ENCODE measurements at regions not wholly inside any gene's neighbourhood (a gene's known extent, or its start where the extent isn't known, plus 50 kb on each side); places are given as distances from the start of the nearest gene placed in this dataset.

DNA sequence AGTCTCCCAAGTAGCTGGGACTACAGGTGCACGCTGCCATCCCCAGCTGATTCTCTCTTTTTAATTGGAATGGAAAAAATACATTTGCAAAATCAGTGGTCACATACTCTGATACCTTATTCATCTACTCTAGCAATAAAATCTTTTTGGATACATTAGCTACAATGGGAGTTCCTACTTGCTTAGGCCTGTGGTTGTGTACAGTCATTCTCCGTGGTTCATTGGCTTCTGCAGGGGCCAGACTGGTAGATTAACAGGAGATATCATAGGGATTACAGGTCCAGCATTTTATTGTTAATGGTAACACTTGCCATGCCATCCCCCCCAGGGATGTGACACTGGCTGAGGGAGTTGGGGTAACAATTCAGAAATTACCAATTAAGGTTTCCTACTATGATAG lies 140.0 kb downstream of the ADAMTS15 start:
- TF ChIP-seq GATA3 (IDR thresholded peaks at IDR 0.05; ENCODE audit: low read depth, low read length) (no peak), GATA2 (IDR thresholded peaks at IDR 0.05; ENCODE audit: low read depth, low read length) (no peak)

DNA sequence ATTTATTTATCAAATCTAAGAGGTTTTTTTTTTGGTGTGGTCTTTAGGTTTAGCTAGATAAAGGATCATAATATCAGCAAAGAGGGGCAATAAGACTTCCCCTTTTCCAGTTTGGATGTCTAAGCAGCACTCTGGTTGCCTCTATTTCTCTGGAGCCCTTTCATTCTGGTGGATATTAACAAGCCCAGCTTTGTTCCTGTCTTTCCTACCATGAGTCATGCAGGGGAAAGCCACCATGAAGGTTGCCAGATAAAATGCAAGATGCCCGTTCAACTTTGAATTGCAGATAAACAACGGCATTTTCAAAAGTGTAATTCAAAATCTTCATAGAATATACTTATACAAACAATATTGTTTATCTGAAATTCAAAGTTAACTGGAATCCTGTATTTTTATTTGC lies 143.6 kb downstream of the ADAMTS15 start:
- TF ChIP-seq GATA2 (IDR thresholded peaks at IDR 0.05; ENCODE audit: low read depth, low read length) (no peak), GATA3 (IDR thresholded peaks at IDR 0.05; ENCODE audit: low read depth, low read length) (no peak)

GRCh38 chr11:130593064-130593463 lies 144.6 kb downstream of the ADAMTS15 start:
- TF ChIP-seq GATA2 (IDR thresholded peaks at IDR 0.05; ENCODE audit: low read depth, low read length): no peak
- no peak for TF ChIP-seq GATA3 (IDR thresholded peaks at IDR 0.05; ENCODE audit: low read depth, low read length)

- TF ChIP-seq GATA3 (IDR thresholded peaks at IDR 0.05; ENCODE audit: low read depth, low read length): no peak
- no peak for TF ChIP-seq GATA2 (IDR thresholded peaks at IDR 0.05; ENCODE audit: low read depth, low read length)
These were observed 150.0 kb downstream of the ADAMTS15 start for GRCh38 chr11:130598433-130598832.

- no peak for TF ChIP-seq GATA2 (IDR thresholded peaks at IDR 0.05; ENCODE audit: low read depth, low read length)
- TF ChIP-seq GATA3 (IDR thresholded peaks at IDR 0.05; ENCODE audit: low read depth, low read length): no peak
These were observed 150.7 kb downstream of the ADAMTS15 start for GRCh38 chr11:130599073-130599654.

- no peak for TF ChIP-seq GATA2 (IDR thresholded peaks at IDR 0.05; ENCODE audit: low read depth, low read length)
These were observed 151.7 kb downstream of the ADAMTS15 start for GRCh38 chr11:130600139-130600538.

GRCh38 chr11:130600616-130601015 lies 152.2 kb downstream of the ADAMTS15 start:
- TF ChIP-seq GATA2 (IDR thresholded peaks at IDR 0.05; ENCODE audit: low read depth, low read length) (no peak), GATA3 (IDR thresholded peaks at IDR 0.05; ENCODE audit: low read depth, low read length) (no peak)

GRCh38 chr11:130601141-130601540 lies 152.7 kb downstream of the ADAMTS15 start:
- no peak for TF ChIP-seq GATA2 (IDR thresholded peaks at IDR 0.05; ENCODE audit: low read depth, low read length)

DNA sequence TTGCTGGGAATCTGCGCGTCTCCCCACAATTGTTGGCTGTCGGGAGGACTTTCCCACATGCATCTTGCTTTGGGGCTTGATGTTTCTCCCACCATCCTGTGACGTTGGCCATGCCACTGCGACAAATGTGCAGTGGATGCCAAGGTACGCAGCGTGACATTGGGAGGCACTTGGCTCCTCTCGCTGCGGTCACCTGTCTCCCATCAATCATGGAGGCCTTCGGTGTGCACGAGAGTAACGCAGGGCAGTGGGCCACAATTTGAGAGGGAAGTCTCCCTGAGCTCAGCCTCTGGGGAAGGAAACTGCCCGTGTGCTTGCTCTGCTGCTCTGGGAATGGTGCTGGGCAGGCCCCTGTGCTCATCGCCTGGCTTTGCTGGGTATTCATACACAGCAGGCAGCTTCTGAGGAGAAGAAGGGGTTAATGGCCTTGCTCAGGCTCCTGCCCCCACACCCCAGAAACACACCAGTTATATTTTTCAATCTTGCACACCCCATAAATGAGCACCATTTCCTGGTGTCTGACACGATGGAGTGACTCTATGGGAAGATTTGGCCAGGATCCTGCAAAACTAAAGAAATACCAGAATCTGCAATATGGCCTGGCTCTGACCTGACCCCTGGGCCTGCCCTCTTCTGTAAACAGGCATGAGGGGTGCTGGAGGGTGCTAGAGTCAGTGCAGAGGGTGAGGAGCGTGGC lies 153.5 kb downstream of the ADAMTS15 start:
- TF ChIP-seq GATA3 (IDR thresholded peaks at IDR 0.05; ENCODE audit: low read depth, low read length): no peak

DNA sequence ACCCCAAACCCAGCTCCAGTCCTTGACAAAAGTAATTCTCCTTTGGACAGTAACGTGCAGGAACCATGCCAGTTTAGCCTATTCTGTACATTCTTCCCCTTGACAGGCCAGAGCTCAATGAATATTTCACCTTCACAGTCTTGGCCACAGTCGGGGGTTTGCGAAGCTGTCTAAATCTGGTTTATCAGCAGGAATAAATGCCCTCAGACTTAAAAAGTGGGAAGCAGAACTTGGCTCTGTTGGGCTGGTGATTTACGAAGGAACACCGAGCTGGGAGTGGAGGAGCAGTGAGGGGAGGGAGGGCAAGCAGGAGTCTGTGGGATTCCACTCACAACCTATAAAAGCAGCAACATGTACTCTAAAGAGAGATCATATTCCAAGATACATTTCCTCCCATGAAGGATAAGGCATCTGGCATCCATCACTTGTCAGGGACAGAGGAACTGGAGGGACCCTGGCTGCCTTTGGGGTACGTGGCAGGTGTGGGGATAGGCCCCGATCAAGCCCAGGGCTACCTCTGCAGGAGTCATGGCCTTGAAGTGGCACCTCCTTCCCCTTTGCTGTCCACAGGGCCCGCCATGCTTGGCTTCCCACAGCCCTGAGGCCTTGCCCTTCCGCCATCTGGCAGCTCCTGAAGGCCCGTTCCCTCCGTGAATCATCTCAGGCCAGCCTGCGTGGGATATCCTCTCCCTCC lies 154.3 kb downstream of the ADAMTS15 start:
- TF ChIP-seq GATA2 (IDR thresholded peaks at IDR 0.05; ENCODE audit: low read depth, low read length) (no peak), GATA3 (IDR thresholded peaks at IDR 0.05; ENCODE audit: low read depth, low read length) (no peak)

GRCh38 chr11:130603335-130603906 lies 155.0 kb downstream of the ADAMTS15 start:
- no peak for TF ChIP-seq GATA3 (IDR thresholded peaks at IDR 0.05; ENCODE audit: low read depth, low read length)
- TF ChIP-seq GATA2 (IDR thresholded peaks at IDR 0.05; ENCODE audit: low read depth, low read length): no peak; the same call in 1 of the 2 replicates

- TF ChIP-seq GATA2 (IDR thresholded peaks at IDR 0.05; ENCODE audit: low read depth, low read length) (no peak), GATA3 (IDR thresholded peaks at IDR 0.05; ENCODE audit: low read depth, low read length) (no peak)
These were observed 156.2 kb downstream of the ADAMTS15 start for GRCh38 chr11:130604606-130605005.

DNA sequence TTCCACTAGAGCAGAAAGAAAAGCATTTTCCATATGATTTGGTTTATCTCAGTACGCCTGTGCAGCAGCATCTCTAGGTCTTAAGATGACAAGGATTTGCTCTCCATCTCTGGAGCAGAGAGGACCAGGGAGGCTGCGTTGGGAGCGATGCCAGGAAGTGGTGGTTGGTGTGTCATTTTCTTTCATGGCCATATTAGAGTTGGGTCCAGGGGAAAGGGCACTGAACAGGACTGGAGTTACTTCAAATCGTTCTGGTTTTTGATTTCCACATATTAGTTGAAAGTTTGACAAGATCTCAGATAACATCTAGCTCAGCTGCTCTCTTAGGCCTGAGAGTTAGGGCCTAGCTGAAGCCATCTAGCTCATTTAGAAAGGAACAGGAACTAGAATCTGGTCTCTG lies 157.7 kb downstream of the ADAMTS15 start:
- TF ChIP-seq GATA2 (IDR thresholded peaks at IDR 0.05; ENCODE audit: low read depth, low read length): no peak
- TF ChIP-seq GATA3 (IDR thresholded peaks at IDR 0.05; ENCODE audit: low read depth, low read length): no peak

DNA sequence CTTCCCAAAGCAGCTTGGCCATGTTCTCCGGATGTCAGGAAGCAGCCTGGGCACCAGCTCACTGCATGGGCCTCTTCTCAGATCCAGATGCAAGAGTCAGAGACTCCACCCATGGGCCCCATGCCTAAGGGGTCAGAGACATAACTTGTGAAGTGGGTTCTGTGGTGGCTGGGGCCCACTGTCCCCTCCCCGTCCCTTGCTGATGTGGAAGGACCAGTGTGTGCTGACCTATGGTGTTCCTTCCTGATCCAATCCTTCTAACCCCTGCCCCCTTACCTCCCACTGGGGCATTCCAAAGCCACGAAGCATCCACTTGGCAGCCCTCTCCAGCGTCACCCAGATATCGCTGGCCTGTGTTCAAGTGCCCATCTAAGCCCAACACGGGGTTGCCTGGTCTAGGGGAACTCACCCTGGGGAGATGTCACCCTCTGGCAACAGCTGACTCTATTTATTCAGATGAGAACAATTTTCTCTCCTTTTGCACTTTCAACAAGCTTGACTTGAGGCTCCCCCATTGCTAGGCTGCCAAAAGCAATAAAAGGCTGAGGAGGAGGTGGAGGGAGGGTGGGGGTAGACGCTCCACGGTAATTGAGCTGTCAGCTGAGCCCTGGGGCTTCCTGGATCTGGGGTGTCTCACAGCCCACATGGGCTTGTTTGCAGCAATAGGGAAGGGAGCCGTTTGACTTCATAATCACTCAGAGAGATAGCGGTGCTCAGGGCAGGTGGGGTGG lies 158.5 kb downstream of the ADAMTS15 start:
- no peak for TF ChIP-seq GATA2 (IDR thresholded peaks at IDR 0.05; ENCODE audit: low read depth, low read length)
- no peak for TF ChIP-seq GATA3 (IDR thresholded peaks at IDR 0.05; ENCODE audit: low read depth, low read length)

All from SH-SY5Y (cell line).